Dedifferentiated amniotic fluid mesenchymal stem cell (primary cell): ENCODE measurements at regions not wholly inside any gene's neighbourhood (a gene's known extent, or its start where the extent isn't known, plus 50 kb on each side); places are given as distances from the start of the nearest gene placed in this dataset.

Experiments
- DNase-seq: peaks from one replicate; pipeline ENCODE4 v3.0.0-alpha.2; 2016; ENCODE audit errors: extremely low spot score

DNA sequence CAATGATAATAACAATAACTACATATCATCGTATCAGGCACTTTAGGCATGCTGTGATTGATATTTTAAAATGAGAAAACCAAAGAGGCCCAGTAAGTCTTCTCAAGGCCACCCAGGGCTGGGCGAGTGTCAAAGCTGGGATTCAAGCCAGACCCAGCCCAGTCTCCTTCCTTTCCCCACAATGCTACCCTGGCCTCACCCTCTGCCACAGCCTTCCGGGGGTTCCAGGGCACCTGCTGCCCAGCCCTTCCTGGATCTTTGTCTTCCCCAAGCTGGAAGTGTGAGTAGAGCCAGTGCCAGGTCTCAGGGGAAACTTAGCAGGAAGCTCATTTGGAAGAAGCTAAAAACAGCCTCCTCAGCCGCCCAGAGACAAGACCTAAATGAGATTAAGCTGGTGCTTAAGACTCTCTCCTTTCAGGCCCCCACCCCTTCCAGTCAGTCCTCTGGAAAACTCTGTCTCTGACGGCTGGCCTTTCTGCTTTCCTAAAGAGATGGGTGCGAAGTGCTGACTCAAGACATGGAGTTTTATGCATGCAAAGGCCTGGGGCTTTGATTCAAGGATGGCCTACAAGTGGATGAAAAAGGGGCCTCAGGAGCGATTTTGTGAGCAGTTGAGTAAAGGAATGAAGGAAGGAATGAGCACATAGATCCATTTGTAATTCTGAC lies 184.2 kb downstream of the KCNA5 start:
- no peak for DNase-seq

DNA sequence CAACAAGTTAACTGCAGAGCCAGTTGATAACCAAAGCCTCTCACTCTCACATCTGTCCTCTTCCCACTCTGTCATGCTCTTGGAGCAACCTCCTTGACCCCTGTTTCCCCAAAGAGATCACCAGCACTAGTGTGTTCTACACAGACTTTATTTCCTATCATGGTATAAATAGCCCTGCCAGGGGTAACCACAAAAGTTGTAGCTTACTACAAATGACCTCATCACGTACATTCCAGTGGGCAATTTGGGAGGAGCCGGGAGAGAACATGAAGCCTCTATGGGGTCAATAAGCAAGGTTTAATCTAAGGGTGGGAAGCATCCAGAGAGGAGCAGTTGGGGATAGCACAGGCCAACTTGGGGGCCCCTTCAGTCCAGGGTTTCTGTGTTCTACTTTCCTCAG lies 186.5 kb downstream of the KCNA5 start:
- DNase-seq = no peak

DNA sequence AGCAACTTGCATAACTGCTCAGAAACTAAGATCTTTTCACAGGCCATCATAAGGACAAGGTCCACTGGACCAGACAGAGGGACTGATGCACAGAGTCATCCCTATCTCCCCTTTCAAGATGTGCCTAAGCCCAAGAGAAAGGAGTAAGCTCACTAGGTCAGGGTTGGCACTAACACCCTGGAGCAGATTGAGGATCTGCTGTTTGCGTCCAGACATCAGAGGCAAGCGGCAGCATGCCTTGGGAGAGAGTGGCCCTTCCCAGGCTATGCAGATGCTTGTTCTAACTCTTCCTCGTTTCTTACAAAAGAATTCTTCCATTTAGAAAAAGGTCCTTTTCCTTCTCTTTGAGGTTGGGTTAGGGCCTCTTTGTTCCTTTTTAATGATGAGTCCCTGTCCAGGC lies 187.2 kb downstream of the KCNA5 start:
- DNase-seq = no peak

DNA sequence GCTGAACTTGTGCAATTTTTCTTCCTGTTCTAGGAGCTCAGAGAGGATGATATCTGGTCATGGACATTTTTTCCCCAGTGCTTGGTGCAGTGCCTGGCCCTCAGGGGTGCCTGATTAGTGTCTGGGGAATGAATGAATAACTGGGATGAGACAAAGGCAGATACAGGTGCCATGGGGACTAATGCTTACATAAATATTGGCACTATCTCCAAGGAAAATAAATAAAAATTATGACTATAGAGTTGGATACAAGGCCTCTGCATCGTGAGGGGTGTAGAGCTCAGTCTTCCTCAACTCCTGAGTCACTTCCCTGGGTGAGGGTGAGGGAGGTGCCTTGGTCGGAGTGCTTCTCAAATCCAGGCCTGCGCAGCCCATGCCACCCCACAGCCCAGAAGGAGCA lies 188.6 kb downstream of the KCNA5 start:
- DNase-seq = no peak

DNA sequence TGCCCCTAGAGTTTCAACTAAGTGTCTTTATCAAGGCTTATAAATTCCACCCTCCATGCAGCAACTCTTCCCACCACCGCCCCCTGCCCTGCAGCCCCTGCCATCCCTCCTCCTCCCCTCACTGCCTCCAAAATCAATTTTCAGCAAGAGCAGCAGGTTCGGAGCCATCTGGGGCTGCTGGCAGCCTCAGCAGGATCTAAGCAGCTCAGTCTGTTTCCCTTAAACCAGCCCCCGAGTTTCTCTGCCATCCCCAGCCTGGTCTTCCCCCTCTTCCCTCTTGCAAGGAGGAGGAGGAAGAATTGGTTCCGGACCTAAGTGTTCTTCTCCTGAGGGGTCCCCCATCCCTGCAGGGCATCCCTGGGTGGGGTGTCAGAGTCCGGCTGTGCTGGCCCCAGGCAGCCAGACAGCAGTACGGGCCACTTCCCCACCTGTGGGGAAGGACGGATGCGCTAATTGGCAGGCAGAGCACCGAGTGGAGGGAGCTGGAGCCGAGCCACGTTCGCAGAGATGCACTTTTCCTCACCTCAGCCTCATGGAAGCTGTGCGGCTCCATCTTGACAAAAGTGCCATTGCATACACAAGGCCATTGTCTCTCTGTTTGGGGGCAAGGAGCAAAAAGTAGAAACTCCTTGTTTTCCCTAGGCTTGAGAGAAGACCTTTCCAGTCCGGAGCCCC lies 189.3 kb downstream of the KCNA5 start:
- no peak for DNase-seq

DNA sequence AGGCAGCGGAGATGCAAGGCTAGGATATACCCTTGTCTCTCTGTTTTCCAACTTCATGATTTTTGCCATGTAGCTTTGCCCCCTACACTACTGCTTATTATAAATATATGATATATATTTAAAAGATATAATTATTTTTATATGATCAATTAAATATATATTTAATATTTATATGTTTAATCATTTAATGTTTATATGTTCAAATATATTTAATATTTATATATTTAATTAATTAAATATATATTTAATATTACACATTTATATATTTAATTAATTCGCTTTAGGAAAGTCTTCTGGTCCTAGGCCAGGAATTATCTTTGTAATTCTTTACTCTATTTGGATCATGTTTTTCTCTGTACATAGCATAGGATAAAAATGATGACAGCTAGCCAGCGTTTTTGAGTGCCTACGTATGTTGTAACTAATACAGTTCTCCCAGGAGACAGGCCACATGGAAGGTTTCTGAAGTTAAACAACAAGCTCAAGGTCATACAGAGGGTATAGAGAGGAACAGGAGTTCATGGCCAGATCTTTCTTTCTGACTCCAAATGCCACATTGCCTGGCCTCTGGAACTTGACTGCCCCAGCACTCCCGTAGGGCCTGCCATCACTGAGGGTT lies 192.5 kb downstream of the KCNA5 start:
- DNase-seq = no peak

DNA sequence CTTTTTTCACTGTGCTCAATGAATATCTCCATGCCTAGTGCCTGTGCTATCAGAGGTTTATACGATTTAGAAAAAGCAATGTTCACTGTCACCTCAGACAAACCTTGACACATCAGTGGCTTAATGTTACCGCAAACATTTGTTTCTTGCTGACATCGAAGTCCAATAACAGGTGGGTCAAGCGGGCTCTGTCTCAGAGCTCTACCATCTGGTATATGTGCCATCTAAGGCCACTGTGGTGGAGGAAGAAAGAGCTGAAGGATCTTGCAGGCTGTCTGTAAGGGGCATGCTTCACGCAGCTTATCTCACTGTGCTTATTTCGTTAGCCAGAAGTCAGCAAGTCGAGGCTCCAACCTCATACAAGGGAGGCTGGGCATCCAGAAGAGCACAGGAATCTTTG lies 189.5 kb upstream of the NTF3 start:
- DNase-seq = no peak

DNA sequence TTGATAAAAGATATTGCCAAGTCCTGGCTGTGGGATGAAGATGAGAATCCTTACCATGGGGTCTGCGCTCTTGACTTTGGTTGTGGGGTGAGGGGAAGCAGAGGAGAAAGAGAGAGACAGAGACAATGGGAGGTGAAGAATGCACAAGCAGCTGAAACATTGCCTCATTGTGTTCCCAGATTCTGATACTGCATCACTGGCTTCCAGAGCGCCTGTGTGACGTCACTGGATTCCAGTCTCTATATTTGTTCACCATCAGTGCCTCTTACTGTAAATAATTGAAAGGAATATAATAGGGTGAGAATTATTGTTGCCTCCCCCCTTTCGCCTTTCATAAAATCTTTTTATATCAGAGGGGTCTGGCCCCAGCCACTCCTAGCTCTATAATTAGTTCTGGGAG lies 188.9 kb upstream of the NTF3 start:
- DNase-seq = no peak

DNA sequence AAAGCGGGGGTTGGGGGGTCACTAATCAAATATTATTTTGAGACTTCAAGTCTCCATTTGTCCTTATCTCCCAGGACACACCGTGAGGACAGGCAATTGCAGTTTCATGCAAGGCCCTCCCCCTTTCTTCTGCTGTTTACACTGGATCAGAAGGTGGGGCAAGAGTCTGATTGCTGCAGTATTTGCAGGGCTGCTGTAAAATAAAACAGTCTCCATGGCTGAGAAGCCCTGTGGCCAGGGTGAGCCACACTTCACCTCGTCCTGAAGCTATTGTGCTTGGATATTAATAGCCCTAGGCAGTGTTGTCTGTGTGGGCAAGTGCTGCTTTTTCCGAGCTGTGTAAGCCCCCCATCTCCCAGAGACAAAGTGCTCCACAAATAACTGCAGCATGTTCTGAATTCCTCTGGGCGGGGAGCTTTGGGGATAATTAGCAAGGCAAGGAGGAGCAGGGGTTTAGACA lies 187.4 kb upstream of the NTF3 start:
- DNase-seq = no peak

DNA sequence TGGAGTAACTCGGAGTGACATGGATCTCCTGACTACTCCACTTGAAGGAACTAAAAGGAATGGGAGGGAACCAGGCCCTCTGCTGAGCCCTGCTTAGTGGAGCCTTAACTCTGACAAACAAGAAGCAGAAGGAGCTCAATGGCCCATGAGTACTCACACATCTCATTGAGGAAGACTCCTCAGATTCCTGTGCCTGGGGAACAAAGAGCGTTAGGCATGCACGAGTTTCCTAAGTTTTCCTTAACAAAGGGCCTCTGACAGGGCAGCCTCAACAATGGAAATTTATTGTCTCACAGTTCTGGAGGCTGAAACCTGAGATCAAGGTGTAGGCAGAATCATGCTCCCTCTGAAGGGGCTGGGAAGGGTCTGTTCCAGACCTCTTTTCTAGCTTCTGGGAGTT lies 185.7 kb upstream of the NTF3 start:
- DNase-seq = no peak

DNA sequence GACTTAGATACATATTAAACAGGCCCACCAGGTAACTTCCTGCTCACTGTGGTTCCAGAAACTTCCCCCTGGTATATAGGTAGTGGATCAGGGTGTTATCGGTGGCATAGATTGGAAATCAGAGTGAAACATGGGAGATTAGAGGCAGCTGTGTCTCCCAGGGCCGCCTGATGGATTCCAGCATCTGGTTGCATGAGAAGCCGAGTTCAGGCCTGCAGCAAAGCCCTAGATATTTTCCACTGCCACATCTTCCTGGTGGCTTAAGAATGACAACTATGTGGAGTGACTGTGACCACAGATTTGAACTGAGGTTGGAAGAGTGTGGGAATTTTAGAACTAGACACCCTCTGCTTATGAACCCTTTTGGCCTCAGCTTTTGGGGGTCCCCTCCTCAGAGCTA lies 184.8 kb upstream of the NTF3 start:
- no peak for DNase-seq

DNA sequence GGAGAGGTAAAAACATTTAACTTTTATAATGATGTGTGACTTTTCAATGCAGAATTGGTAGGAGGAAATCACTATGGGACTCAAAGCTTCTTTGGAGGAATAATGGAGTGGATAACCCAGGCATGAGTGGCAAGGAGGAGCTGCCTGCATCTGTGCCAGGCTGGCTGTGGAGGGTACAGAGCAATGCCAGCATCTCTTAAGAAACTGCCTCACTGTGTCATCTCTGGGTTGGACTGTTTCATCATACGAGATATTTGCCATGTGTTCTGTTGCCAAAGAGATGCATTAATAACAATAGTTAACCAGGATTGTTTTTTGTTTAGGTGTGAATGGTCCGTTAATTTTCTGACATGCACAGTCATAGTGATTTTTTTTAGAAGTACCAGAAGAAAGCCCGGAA lies 183.7 kb upstream of the NTF3 start:
- no peak for DNase-seq

DNA sequence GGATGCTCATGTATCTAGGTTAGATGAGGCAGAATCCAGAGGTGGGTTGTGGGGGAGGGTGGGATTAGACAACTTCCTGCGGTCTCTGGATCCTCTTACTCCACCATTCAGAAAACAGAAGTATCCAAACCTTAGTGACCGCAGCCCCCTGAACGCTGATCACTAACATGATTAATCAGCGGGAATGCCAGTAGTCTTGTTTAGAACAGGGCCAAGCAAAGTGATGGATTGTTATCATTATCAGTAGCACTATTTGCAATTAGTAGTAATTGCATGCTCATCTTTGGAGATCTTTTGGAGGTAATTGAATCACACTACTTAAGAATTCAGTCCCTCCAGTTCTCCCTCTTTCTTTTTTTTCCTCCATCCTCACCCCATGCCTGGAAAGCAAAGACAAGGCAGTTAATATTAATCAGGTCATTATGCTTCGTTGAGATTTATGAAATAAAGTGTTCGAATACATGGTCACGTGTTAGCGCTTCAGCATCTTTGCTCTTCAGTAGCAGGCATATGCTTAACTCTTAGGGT lies 182.8 kb upstream of the NTF3 start:
- no peak for DNase-seq

DNA sequence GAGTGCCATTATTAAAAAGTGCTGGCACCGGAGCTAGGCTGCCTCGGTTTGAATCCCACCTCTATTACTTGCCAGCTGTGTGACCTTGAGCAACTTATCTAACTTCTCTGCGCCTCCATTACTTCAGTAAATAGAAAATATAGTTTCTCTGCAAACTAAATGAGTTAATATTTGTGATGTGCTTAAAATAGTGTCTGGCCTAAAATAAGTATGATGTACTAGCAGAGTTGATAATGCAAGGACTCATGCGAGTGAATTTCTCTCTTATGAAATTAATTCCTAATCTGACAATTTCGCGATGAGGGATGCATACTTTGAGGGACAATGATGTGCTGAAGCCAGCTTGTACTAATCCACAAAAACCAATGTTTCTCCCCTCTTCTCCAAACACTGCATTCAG lies 180.8 kb upstream of the NTF3 start:
- DNase-seq = no peak

DNA sequence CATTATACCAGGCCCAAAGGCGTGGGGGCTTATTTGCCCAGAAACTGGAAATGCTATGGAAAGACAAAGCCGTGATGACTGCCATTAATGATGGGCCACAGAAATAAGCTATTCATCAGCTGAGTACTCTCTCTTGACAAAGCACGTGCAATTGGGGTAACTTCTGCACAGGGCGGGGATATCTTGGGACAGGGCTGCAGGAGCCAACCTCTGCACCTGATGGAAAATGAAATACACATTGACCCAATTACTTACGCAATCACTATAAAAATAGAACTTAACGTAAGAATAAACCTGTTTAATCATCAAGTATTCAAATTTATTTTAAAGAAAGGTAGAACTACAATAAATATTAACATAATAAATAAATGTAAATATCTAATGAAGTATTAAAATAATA lies 180.1 kb upstream of the NTF3 start:
- DNase-seq = no peak

DNA sequence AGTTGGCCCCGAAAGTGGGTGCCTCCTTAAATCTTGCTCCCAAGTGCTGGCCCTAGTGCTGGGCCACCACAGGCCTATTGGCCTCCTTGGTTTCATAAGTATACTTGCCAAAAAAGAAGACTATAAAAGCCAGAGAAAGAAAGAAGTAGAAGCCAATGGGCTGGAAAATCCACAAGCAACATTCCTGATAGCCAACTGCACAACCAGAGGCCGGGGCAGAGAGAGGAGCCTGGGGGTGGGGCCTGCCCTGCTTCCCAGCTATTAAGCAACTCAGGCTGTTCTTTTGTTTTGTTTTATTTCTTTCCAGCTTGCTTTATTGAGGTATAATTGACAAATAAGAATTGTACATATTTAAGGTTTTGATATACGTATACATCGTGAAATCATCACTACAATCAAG lies 177.2 kb upstream of the NTF3 start:
- DNase-seq = no peak

DNA sequence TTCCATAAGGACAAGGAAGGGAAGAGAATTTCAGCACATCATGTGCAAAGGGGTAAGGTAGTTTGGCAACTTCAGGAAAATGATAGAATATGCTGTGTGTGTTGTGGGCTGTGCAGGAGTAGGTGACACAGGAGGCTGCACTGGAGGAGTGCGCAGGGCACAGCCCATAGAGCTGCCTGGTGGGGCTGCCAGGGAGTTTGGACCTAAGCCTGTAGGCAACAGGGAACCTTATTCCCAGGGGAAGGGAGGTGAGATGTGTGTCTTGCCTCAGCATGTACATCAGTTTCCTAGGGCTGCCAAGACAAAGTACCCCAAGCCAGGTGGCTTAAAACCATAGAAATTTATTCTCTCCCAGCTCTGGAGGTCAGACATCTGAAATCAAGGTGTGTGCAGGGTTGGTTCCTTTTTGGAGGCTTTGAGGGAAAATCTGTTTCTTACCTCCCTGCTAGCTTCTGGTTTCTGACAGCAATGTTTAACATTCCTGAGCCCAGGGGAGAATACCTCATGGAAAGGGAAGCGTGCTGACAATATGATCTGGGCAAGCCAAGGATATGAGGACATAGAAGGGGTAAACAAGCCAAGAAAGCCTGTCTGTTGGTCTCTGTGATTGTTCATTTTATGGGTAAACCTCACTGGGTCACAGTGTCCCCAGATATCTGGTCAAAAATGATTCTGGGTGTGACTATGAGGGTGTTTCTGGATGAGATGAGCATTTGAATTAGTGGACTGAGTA lies 174.0 kb upstream of the NTF3 start:
- no peak for DNase-seq

DNA sequence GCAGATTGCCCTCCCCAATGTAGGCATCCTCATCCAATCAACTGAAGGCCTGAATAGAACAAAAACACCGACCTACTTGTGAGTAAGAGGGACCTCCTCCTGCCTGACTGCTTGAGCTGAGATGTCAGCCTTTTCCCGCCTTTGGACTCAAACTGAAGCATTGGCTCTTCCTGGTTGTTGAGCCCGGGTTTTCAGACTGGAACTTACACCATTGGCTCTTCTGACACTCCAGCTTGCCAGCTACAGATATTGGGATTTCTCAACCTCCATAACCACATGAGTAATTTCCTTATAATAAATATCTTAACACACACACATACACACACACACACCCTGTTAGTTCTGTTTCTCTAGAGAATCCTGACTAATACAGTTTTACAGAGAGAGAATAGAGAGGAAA lies 173.4 kb upstream of the NTF3 start:
- no peak for DNase-seq

DNA sequence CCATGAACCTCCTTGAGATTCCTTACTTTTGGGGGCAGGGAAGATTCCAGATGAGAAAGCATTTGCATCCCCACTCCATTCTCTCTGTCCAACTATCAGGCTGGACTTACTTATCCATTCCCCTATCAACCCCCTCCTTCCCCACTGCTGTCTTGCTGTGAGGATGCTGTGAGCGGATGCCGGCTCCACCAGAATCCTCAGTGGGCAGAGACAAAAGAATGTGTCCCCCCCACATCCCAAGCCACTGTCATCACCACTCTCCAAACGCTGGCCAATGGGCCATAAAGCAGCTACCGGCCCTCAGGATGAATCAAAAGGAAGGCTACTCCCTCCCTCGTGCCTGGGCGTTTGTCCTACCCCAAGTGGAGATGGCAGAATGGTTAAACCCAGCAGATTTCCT lies 173.0 kb upstream of the NTF3 start:
- DNase-seq = no peak

DNA sequence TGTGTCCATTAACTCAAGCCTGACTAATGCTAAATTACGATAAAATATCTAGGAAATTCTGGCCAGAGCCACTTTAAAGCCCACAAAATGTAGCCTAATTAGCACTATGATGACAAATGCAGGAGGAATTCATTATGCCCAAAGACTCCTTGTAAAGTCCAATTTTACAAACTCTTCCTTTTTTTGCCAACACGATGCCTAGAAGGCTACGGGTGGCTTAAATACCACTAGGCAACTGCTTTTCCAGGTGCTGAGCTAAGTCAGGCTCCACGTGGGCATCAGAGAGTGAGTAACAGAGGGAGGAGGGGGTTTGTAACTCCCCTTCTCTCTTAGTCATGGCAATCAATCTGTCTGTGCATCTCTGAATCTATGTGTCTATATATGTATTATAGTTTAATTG lies 172.4 kb upstream of the NTF3 start:
- no peak for DNase-seq

DNA sequence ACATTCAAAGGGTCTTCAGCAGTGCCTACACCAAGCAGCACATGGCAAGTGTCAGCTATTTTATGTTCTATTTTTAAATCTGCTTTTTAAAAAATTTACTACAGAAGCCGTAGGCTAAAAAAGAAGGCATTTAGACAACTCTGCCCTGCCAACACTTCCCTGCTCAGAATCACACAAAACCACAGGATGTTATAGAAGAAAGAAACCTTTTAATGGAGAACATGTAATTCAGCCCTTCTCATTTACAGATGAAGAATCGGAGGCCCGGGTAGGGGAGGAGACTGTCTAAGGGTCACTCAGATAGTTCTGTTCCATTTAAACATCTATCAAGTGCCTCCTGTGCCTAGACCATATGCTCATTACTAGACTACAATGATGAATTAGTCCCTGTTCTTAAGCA lies 171.8 kb upstream of the NTF3 start:
- no peak for DNase-seq

DNA sequence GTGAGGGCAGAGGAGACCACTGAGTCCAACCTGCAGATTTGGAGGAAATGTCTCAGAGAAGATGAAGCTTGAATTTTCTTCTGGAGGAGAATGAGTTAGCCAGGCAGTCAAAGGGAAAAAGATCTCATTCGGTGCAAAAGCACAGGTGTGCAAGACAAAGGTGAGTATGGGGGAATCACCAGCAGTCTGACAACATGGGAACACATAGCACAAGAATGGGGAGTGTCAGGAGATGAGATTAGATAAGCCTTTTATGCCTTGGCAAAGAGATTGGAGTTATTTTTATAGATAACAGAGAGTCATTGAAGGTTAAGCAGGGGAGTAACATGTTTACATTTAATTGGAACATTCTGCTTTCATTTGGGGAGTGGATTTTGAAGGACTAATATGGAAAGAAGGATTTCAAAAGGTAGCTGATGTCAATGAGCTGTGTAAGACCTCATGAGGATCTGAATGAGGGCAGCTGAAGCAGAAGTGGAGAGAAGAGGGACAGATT lies 171.3 kb upstream of the NTF3 start:
- no peak for DNase-seq
